Trophoblast cell (in vitro differentiated cells and primary cell): ENCODE measurements at regions not wholly inside any gene's neighbourhood (a gene's known extent, or its start where the extent isn't known, plus 50 kb on each side); places are given as distances from the start of the nearest gene placed in this dataset.

Experiments used
- DNase-seq, 2 donors: peaks; one replicate each; pipeline ENCODE4 v3.0.0-alpha.2; 2016
- H2AFZ ChIP-seq: 2 replicates; pipeline ENCODE4 v1.6.1; 2013; ENCODE audit warnings: low read length, moderate library complexity, mild to moderate bottlenecking; ENCODE audit not compliant: insufficient read depth, poor library complexity
- H2AK5ac ChIP-seq: 2 replicates; pipeline ENCODE4 v1.6.1; 2013; ENCODE audit warnings: mild to moderate bottlenecking, low read length
- H2BK120ac ChIP-seq: 2 replicates; pipeline ENCODE4 v1.6.1; 2013; ENCODE audit warnings: low read length, mild to moderate bottlenecking, moderate library complexity; ENCODE audit not compliant: insufficient read depth, poor library complexity
- H2BK12ac ChIP-seq: 2 replicates; pipeline ENCODE4 v1.6.1; 2013; ENCODE audit warnings: mild to moderate bottlenecking, low read length, moderate library complexity
- H2BK5ac ChIP-seq: 2 replicates; pipeline ENCODE4 v1.6.1; 2013; ENCODE audit warnings: low read length, low read depth, moderate library complexity, mild to moderate bottlenecking; ENCODE audit not compliant: poor library complexity
- H3K14ac ChIP-seq: 2 replicates; pipeline ENCODE4 v1.6.1; 2013; ENCODE audit warnings: mild to moderate bottlenecking, low read length
- H3K18ac ChIP-seq: 2 replicates; pipeline ENCODE4 v1.6.1; 2013; ENCODE audit warnings: mild to moderate bottlenecking, low read length
- H3K23ac ChIP-seq: 2 replicates; pipeline ENCODE4 v1.6.1; 2013; ENCODE audit warnings: low read length
- H3K27ac ChIP-seq: 2 replicates; pipeline ENCODE4 v1.5.1; 2013; ENCODE audit warnings: low read depth, mild to moderate bottlenecking, inconsistent platforms, low read length, moderate library complexity
- H3K27me3 ChIP-seq: 2 replicates; pipeline ENCODE4 v1.6.1; 2013; ENCODE audit warnings: inconsistent platforms, mild to moderate bottlenecking, low read length, moderate library complexity; ENCODE audit not compliant: insufficient read depth
- H3K36me3 ChIP-seq, 2 experiments: 1 replicate in 1 of 2; 2 replicates in 1 of 2; pipeline ENCODE4 v1.6.1; 2013; ENCODE audit warnings: low read length in 2 of 2, mild to moderate bottlenecking in 2 of 2, moderate library complexity in 1 of 2; ENCODE audit not compliant: insufficient read depth in 2 of 2, control insufficient read depth in 1 of 2
- H3K4ac ChIP-seq: 2 replicates; pipeline ENCODE4 v1.6.1; 2013; ENCODE audit warnings: low read depth, mild to moderate bottlenecking, low read length, moderate library complexity
- H3K4me1 ChIP-seq, 2 experiments: 1 replicate in 1 of 2; 2 replicates in 1 of 2; pipeline ENCODE4 v1.6.1; 2013; ENCODE audit warnings: low read length in 2 of 2, mild to moderate bottlenecking in 2 of 2, moderate library complexity in 1 of 2; ENCODE audit not compliant: insufficient read depth in 2 of 2, control insufficient read depth in 1 of 2
- H3K4me2 ChIP-seq: 2 replicates; pipeline ENCODE4 v1.6.1; 2013; ENCODE audit warnings: inconsistent platforms, mild to moderate bottlenecking, low read length, moderate library complexity
- H3K4me3 ChIP-seq: 2 replicates; pipeline ENCODE4 v1.5.1; 2013; ENCODE audit warnings: mild to moderate bottlenecking, low read depth, low read length, inconsistent platforms
- H3K79me1 ChIP-seq: one replicate; pipeline ENCODE4 v1.6.1; 2013; ENCODE audit warnings: low read length
- H3K79me2 ChIP-seq: 2 replicates; pipeline ENCODE4 v1.6.1; 2013; ENCODE audit warnings: low read length, mild to moderate bottlenecking; ENCODE audit not compliant: control insufficient read depth, insufficient read depth, poor library complexity
- H3K9ac ChIP-seq: 2 replicates; pipeline ENCODE4 v1.6.1; 2013; ENCODE audit warnings: mild to moderate bottlenecking, low read length
- H3K9me3 ChIP-seq: 2 replicates; pipeline ENCODE4 v1.6.1; 2013; ENCODE audit warnings: low read depth, mild to moderate bottlenecking, control low read depth, inconsistent platforms, low read length; ENCODE audit not compliant: insufficient read depth
- H4K12ac ChIP-seq: 2 replicates; pipeline ENCODE4 v1.6.1; 2013; ENCODE audit warnings: low read depth, mild to moderate bottlenecking, low read length, moderate library complexity
- H4K8ac ChIP-seq: 2 replicates; pipeline ENCODE4 v1.6.1; 2013; ENCODE audit warnings: low read depth, mild to moderate bottlenecking, low read length, moderate library complexity
- H4K91ac ChIP-seq: one replicate; pipeline ENCODE4 v1.6.1; 2013; ENCODE audit warnings: low read depth, mild to moderate bottlenecking, low read length, moderate library complexity
- WGBS: extraction: QIAGEN DNeasy Blood & Tissue Kit; methylation state at CpG from one replicate; pipeline ENCODE4 v1.1.7; 2013; ENCODE audit warnings: missing lambda C conversion rate; ENCODE audit not compliant: insufficient read length, insufficient coverage; ENCODE audit errors: extremely low coverage; 5-methylcytosine and 5-hydroxymethylcytosine counted together

DNA sequence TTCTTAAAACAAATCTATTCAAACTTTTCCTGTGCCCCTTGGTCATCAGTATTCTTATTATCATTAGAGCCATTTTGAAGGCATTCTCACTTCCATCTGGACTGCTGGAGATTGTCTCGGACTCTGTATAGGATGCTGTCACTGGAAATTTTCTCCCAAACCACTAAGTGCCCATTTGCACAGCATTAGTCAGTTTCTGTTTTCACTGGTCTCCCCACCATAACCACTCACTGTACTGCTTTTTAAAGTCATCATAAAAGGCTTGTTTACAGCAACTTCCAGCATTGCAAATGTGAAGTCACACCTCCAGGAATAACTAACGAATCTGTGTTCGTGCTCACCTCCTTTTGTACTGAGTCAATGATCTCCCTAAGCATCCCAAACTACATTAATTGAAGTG lies 150.9 kb upstream of the SERTAD2 start:
- no peak for DNase-seq
- no peak overlapping the region for H4K12ac ChIP-seq
- H3K27me3 ChIP-seq: no peaks in the 10 kb centered on the region
- no peak overlapping the region for H2BK12ac ChIP-seq
- no peak overlapping the region for H3K23ac ChIP-seq
- no peak overlapping the region for H3K9ac ChIP-seq
- H3K9me3 ChIP-seq: no peaks in the 10 kb centered on the region
- no peak overlapping the region for H2AFZ ChIP-seq
- H3K4me3 ChIP-seq: no peak overlapping the region
- WGBS: no CpG with 5 or more reads among the region's 3 CpGs
- no peak overlapping the region for H4K8ac ChIP-seq
- H3K4me1 ChIP-seq: peaks cover 4 to 9% of the 10 kb centered on the region in 2 experiments
- H3K4ac ChIP-seq: no peak overlapping the region
- H2BK5ac ChIP-seq: no peak overlapping the region
- H2AK5ac ChIP-seq: no peak overlapping the region
- no peak overlapping the region for H2BK120ac ChIP-seq
- no peak overlapping the region for H3K18ac ChIP-seq
- no peak overlapping the region for H3K14ac ChIP-seq
- H3K79me2 ChIP-seq: peaks cover 2% of the 10 kb centered on the region
- no peak overlapping the region for H3K27ac ChIP-seq
- H4K91ac ChIP-seq: no peak overlapping the region
- no peak overlapping the region for H3K4me2 ChIP-seq
- H3K79me1 ChIP-seq: peaks cover 2% of the 10 kb centered on the region
- no peaks in the 10 kb centered on the region for H3K36me3 ChIP-seq

DNA sequence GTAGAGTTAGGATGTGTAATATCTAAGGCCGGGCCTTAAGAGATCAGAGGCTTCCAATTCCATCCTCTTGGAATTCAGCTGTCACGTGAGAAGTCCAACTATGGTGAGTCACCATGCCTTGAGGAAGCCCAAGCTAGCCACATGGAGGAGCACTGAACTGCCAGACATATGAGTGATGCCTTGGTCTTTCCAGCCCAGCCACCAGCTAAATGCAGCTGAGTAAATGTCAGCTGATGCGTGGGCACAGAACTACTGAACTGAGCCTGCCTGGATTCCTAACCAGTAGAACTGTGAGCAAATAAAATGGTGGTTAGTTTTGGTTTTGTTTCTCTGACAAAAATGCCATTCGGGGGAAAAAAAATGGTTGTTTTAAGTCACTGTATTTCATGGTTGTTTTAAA lies 153.7 kb upstream of the SERTAD2 start:
- Histone ChIP-seq H3K27me3 (no peaks in the 10 kb centered on the region), H4K8ac (no peak overlapping the region), H3K36me3 (no peaks in the 10 kb centered on the region), H2BK12ac (no peak overlapping the region), H2AFZ (no peak overlapping the region), H2AK5ac (no peak overlapping the region), H2BK5ac (no peak overlapping the region), H2BK120ac (no peak overlapping the region), H3K4me3 (no peak overlapping the region), H3K79me2 (no peaks in the 10 kb centered on the region), H4K12ac (no peak overlapping the region), H3K4me2 (no peak overlapping the region), H3K9ac (no peak overlapping the region), H3K9me3 (no peaks in the 10 kb centered on the region), H3K14ac (no peak overlapping the region), H3K4me1 (peaks cover 2 to 7% of the 10 kb centered on the region in 2 experiments), H4K91ac (no peak overlapping the region), H3K4ac (no peak overlapping the region), H3K23ac (no peak overlapping the region), H3K18ac (no peak overlapping the region), H3K27ac (no peak overlapping the region), H3K79me1 (no peaks in the 10 kb centered on the region)
- peak; percentile 98 for DNase-seq
- no CpG with 5 or more reads among the region's 4 CpGs for WGBS

DNA sequence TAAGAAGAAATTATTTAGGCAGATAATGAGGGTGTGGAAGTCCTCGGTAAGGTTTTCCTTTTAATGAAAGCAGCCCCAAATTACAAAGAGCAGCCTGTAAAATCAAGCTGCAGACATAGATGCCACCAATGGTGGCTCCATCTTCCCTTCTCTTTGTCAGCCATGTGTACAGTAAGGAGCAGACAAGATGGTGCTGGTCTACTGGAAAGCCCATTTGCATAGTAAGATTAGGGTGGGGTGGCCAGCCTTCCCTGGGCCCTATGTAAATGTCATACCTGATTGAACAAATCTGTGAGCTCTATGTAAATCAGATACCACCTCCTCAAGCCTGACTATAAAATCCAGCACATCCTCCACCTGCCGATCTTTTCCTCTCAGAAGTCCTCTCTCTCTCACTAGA lies 154.4 kb upstream of the SERTAD2 start:
- no peak overlapping the region for H4K8ac ChIP-seq
- no peak overlapping the region for H3K23ac ChIP-seq
- H2BK120ac ChIP-seq: no peak overlapping the region
- no peak overlapping the region for H3K14ac ChIP-seq
- H3K79me2 ChIP-seq: no peaks in the 10 kb centered on the region
- no peak overlapping the region for H3K4me2 ChIP-seq
- H2BK5ac ChIP-seq: no peak overlapping the region
- no CpG with 5 or more reads among the region's 2 CpGs for WGBS
- H3K4me3 ChIP-seq: no peak overlapping the region
- DNase-seq: no peak
- no peak overlapping the region for H4K91ac ChIP-seq
- H2BK12ac ChIP-seq: no peak overlapping the region
- no peaks in the 10 kb centered on the region for H3K79me1 ChIP-seq
- no peak overlapping the region for H3K27ac ChIP-seq
- H3K4ac ChIP-seq: no peak overlapping the region
- H3K4me1 ChIP-seq: peaks cover 2 to 7% of the 10 kb centered on the region in 2 experiments
- no peak overlapping the region for H2AK5ac ChIP-seq
- no peaks in the 10 kb centered on the region for H3K36me3 ChIP-seq
- no peaks in the 10 kb centered on the region for H3K27me3 ChIP-seq
- no peaks in the 10 kb centered on the region for H3K9me3 ChIP-seq
- no peak overlapping the region for H2AFZ ChIP-seq
- H3K9ac ChIP-seq: no peak overlapping the region
- no peak overlapping the region for H3K18ac ChIP-seq
- H4K12ac ChIP-seq: no peak overlapping the region

DNA sequence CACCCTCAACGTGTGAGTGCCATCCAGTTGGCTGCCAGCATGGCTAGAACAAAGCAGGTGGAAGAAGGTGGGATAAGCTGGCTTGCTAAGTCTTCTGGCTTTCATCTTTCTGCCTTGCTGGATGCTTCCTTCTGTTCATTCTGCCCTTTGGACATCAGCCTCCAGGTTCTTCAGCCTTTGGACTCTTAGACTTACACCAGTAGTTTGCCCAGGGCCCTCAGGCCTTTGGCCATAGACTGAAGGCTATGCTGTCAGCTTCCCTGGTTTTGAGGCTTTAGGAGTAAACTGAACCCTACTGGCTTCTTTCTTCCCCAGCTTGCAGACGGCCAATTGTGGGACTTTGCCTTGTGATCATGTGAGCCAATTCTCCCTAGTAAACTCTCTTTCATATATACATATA lies 155.0 kb upstream of the SERTAD2 start:
- peaks cover 2 to 7% of the 10 kb centered on the region in 2 experiments for H3K4me1 ChIP-seq
- H3K36me3 ChIP-seq: no peaks in the 10 kb centered on the region
- no peaks in the 10 kb centered on the region for H3K9me3 ChIP-seq
- no peak overlapping the region for H2BK5ac ChIP-seq
- no CpG with 5 or more reads among the region's 2 CpGs for WGBS
- H3K4ac ChIP-seq: no peak overlapping the region
- H3K23ac ChIP-seq: no peak overlapping the region
- no peak overlapping the region for H2AK5ac ChIP-seq
- H4K12ac ChIP-seq: no peak overlapping the region
- H4K8ac ChIP-seq: no peak overlapping the region
- H3K9ac ChIP-seq: no peak overlapping the region
- no peak overlapping the region for H2AFZ ChIP-seq
- H3K79me1 ChIP-seq: no peaks in the 10 kb centered on the region
- H3K18ac ChIP-seq: no peak overlapping the region
- peak overlapping the region; percentile 47 for H4K91ac ChIP-seq
- H3K4me2 ChIP-seq: no peak overlapping the region
- no peak overlapping the region for H3K4me3 ChIP-seq
- no peaks in the 10 kb centered on the region for H3K79me2 ChIP-seq
- no peak for DNase-seq
- H2BK120ac ChIP-seq: no peak overlapping the region
- H2BK12ac ChIP-seq: peak overlapping the region; percentile 43
- H3K14ac ChIP-seq: no peak overlapping the region
- H3K27me3 ChIP-seq: no peaks in the 10 kb centered on the region
- no peak overlapping the region for H3K27ac ChIP-seq
